ENCODE measurements at regions not wholly inside any gene's neighbourhood (a gene's known extent, or its start where the extent isn't known, plus 50 kb on each side); places are given as distances from the start of the nearest gene placed in this dataset.

DNA sequence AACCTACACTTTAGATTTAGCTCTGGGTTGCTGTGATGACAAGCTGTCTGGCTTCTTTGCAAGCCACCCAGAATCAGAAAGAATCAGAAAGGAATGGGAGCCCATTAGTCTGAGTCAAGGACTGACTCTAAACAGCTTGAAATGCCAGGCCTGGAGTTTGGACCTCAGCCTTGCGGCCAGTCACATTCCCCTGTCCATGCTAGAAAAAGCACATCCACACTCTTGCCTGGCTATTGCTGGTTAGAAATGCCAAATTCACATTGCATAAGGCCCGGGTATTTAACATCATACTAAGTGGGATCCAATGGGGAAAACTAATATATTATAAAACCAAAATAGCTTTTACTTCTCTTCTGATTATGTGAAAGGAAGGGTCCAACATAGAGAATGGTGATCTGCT, 756.8 kb upstream of the KLHL29 start (continued):
- TF ChIP-seq, protein P1, sequence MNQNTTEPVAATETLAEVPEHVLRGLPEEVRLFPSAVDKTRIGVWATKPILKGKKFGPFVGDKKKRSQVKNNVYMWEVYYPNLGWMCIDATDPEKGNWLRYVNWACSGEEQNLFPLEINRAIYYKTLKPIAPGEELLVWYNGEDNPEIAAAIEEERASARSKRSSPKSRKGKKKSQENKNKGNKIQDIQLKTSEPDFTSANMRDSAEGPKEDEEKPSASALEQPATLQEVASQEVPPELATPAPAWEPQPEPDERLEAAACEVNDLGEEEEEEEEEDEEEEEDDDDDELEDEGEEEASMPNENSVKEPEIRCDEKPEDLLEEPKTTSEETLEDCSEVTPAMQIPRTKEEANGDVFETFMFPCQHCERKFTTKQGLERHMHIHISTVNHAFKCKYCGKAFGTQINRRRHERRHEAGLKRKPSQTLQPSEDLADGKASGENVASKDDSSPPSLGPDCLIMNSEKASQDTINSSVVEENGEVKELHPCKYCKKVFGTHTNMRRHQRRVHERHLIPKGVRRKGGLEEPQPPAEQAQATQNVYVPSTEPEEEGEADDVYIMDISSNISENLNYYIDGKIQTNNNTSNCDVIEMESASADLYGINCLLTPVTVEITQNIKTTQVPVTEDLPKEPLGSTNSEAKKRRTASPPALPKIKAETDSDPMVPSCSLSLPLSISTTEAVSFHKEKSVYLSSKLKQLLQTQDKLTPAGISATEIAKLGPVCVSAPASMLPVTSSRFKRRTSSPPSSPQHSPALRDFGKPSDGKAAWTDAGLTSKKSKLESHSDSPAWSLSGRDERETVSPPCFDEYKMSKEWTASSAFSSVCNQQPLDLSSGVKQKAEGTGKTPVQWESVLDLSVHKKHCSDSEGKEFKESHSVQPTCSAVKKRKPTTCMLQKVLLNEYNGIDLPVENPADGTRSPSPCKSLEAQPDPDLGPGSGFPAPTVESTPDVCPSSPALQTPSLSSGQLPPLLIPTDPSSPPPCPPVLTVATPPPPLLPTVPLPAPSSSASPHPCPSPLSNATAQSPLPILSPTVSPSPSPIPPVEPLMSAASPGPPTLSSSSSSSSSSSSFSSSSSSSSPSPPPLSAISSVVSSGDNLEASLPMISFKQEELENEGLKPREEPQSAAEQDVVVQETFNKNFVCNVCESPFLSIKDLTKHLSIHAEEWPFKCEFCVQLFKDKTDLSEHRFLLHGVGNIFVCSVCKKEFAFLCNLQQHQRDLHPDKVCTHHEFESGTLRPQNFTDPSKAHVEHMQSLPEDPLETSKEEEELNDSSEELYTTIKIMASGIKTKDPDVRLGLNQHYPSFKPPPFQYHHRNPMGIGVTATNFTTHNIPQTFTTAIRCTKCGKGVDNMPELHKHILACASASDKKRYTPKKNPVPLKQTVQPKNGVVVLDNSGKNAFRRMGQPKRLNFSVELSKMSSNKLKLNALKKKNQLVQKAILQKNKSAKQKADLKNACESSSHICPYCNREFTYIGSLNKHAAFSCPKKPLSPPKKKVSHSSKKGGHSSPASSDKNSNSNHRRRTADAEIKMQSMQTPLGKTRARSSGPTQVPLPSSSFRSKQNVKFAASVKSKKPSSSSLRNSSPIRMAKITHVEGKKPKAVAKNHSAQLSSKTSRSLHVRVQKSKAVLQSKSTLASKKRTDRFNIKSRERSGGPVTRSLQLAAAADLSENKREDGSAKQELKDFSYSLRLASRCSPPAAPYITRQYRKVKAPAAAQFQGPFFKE (tag by site-specific recombination; IDR thresholded peaks at IDR 0.05; ENCODE audit: borderline replicate concordance), result no peak
- TF ChIP-seq, protein P2, sequence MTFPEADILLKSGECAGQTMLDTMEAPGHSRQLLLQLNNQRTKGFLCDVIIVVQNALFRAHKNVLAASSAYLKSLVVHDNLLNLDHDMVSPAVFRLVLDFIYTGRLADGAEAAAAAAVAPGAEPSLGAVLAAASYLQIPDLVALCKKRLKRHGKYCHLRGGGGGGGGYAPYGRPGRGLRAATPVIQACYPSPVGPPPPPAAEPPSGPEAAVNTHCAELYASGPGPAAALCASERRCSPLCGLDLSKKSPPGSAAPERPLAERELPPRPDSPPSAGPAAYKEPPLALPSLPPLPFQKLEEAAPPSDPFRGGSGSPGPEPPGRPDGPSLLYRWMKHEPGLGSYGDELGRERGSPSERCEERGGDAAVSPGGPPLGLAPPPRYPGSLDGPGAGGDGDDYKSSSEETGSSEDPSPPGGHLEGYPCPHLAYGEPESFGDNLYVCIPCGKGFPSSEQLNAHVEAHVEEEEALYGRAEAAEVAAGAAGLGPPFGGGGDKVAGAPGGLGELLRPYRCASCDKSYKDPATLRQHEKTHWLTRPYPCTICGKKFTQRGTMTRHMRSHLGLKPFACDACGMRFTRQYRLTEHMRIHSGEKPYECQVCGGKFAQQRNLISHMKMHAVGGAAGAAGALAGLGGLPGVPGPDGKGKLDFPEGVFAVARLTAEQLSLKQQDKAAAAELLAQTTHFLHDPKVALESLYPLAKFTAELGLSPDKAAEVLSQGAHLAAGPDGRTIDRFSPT (tag by site-specific recombination; IDR thresholded peaks at IDR 0.05), result no peak
- TF ChIP-seq ZNF626 (tag by site-specific recombination; IDR thresholded peaks at IDR 0.05), result no peak
- no peak for TF ChIP-seq ZNF223 (tag by site-specific recombination; IDR thresholded peaks at IDR 0.05)
- TF ChIP-seq ZNF394 (tag by site-specific recombination; IDR thresholded peaks at IDR 0.05; ENCODE audit: borderline replicate concordance), result no peak
- TF ChIP-seq, protein P3, sequence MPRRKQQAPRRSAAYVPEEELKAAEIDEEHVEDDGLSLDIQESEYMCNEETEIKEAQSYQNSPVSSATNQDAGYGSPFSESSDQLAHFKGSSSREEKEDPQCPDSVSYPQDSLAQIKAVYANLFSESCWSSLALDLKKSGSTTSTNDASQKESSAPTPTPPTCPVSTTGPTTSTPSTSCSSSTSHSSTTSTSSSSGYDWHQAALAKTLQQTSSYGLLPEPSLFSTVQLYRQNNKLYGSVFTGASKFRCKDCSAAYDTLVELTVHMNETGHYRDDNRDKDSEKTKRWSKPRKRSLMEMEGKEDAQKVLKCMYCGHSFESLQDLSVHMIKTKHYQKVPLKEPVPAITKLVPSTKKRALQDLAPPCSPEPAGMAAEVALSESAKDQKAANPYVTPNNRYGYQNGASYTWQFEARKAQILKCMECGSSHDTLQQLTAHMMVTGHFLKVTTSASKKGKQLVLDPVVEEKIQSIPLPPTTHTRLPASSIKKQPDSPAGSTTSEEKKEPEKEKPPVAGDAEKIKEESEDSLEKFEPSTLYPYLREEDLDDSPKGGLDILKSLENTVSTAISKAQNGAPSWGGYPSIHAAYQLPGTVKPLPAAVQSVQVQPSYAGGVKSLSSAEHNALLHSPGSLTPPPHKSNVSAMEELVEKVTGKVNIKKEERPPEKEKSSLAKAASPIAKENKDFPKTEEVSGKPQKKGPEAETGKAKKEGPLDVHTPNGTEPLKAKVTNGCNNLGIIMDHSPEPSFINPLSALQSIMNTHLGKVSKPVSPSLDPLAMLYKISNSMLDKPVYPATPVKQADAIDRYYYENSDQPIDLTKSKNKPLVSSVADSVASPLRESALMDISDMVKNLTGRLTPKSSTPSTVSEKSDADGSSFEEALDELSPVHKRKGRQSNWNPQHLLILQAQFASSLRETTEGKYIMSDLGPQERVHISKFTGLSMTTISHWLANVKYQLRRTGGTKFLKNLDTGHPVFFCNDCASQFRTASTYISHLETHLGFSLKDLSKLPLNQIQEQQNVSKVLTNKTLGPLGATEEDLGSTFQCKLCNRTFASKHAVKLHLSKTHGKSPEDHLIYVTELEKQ (tag by site-specific recombination; IDR thresholded peaks at IDR 0.05; ENCODE audit: borderline replicate concordance), result no peak
- no peak for TF ChIP-seq ZNF514 (tag by site-specific recombination; IDR thresholded peaks at IDR 0.05)
- TF ChIP-seq ZNF530 (tag by site-specific recombination; IDR thresholded peaks at IDR 0.05; ENCODE audit: low read depth), result no peak
- no peak for TF ChIP-seq ZNF324 (tag by site-specific recombination; IDR thresholded peaks at IDR 0.05)
- no peak for TF ChIP-seq RBAK (tag by site-specific recombination; IDR thresholded peaks at IDR 0.05)
- TF ChIP-seq ZNF596 (tag by site-specific recombination; IDR thresholded peaks at IDR 0.05), result no peak
- TF ChIP-seq ZNF670 (tag by site-specific recombination; IDR thresholded peaks at IDR 0.05; ENCODE audit: low read depth), result no peak

DNA sequence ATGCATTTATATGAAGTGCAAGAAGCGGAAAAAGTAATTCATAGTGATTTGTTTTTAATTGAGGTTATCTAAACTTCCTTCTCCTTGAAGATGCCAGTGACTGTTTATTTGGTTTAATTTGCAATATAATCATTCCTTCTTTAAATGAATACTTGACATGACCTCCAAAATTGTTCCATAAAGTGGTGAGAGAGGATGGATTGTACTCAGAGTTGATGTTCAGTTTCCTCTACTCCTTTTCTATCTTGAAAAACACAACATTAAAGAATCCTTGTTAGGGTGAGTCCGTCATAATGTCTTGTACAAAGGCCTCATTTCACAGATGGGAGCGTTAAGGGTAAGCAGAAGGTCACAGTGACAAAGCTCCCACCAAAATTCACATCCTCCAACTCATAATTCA, 756.1 kb upstream of the KLHL29 start:
- ChIA-PET CTCF (no interaction called here), POLR2A (no interaction called here)
- no peaks in the 10 kb centered on the region for H3K4me1 ChIP-seq (ENCODE audit: control insufficient read depth, insufficient read depth, low read length)
- H3K36me3 ChIP-seq (ENCODE audit: control insufficient read depth in 2 of 2, insufficient read depth in 1 of 2, low read length in 2 of 2), result no peaks in the 10 kb centered on the region
- TF ChIP-seq ZNF548 (tag by site-specific recombination; IDR thresholded peaks at IDR 0.05), result no peak
- no peak for TF ChIP-seq ZNF549 (tag by site-specific recombination; IDR thresholded peaks at IDR 0.05)
- no peak for TF ChIP-seq ZNF843 (tag by site-specific recombination; IDR thresholded peaks at IDR 0.05)
- TF ChIP-seq ZNF768 (tag by site-specific recombination; IDR thresholded peaks at IDR 0.05), result no peak
- TF ChIP-seq ZNF664 (tag by site-specific recombination; IDR thresholded peaks at IDR 0.05), result no peak
- no peak for TF ChIP-seq ZNF530 (tag by site-specific recombination; IDR thresholded peaks at IDR 0.05; ENCODE audit: low read depth)
- TF ChIP-seq, protein P4, sequence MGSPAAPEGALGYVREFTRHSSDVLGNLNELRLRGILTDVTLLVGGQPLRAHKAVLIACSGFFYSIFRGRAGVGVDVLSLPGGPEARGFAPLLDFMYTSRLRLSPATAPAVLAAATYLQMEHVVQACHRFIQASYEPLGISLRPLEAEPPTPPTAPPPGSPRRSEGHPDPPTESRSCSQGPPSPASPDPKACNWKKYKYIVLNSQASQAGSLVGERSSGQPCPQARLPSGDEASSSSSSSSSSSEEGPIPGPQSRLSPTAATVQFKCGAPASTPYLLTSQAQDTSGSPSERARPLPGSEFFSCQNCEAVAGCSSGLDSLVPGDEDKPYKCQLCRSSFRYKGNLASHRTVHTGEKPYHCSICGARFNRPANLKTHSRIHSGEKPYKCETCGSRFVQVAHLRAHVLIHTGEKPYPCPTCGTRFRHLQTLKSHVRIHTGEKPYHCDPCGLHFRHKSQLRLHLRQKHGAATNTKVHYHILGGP (tag by site-specific recombination; IDR thresholded peaks at IDR 0.05), result no peak
- H3K9me3 ChIP-seq (ENCODE audit: control insufficient read depth, insufficient read depth, low read depth, low read length), result no peaks in the 10 kb centered on the region
- H3K27ac ChIP-seq (ENCODE audit: extremely low read depth, low read depth, low read length), result no peak overlapping the region
- no peak overlapping the region for H3K4me3 ChIP-seq (ENCODE audit: low read depth, low read length)

Measured in HEK293 (cell line).